CD4-positive, alpha-beta T cell treated with Interleukin-17A for 1 hour (primary cell): ENCODE measurements at regions not wholly inside any gene's neighbourhood (a gene's known extent, or its start where the extent isn't known, plus 50 kb on each side); places are given as distances from the start of the nearest gene placed in this dataset.
"Not testable (repeated sequence)": the region's sequence is repeated elsewhere in the genome, so short reads cannot be mapped to it uniquely, and the experiment has no call there.

Source experiments
- DNase-seq: peaks from one replicate; pipeline ENCODE4 v3.0.0-alpha.2; 2020

GRCh38 chr11:93608364-93608763 is 53.1 kb upstream of the CEP295 start:
- peak; percentile 8 for DNase-seq

GRCh38 chr11:93606721-93607120 is 54.8 kb upstream of the CEP295 start:
- no peak for DNase-seq

GRCh38 chr11:93606314-93606713 is 55.2 kb upstream of the CEP295 start:
- DNase-seq, result no peak

- no peak for DNase-seq
Measured at GRCh38 chr11:93605642-93606041, 55.8 kb upstream of the CEP295 start.

GRCh38 chr11:93604008-93604660 is 57.3 kb upstream of the CEP295 start:
- no peak for DNase-seq

- DNase-seq, result no peak
Measured at GRCh38 chr11:93603225-93604007, 58.1 kb upstream of the CEP295 start.

- DNase-seq, result not testable (repeated sequence)
Measured at GRCh38 chr11:93596171-93596570, 53.0 kb upstream of the SMCO4 start.
